Activated naive CD4-positive, alpha-beta T cell treated with anti-CD3 and anti-CD28 coated beads, Interleukin-2, amount 10 ng/mL, durations not matched to agents 7 days and 5 days (primary cell): ENCODE measurements at regions not wholly inside any gene's neighbourhood (a gene's known extent, or its start where the extent isn't known, plus 50 kb on each side); places are given as distances from the start of the nearest gene placed in this dataset.

Source experiments
- CTCF ChIA-PET: fragments of 350-600 bp; sonication (Branson Sonifier 250); formaldehyde crosslinking; loops from one replicate; lab custom pipeline; 2021; ENCODE audit warnings: antibody characterized with exemption; lab: Charles Lee
- DNase-seq: peaks from one replicate; pipeline ENCODE4 v3.0.0-alpha.2; 2020
- H3K27ac Mint-ChIP-seq: one replicate; pipeline ENCODE4 v1.8.0; 2021; ENCODE audit warnings: mild to moderate bottlenecking, moderate library complexity, mixed read lengths
- H3K27me3 Mint-ChIP-seq: one replicate; pipeline ENCODE4 v1.8.0; 2021; ENCODE audit warnings: mild to moderate bottlenecking, mixed read lengths
- H3K36me3 Mint-ChIP-seq: one replicate; pipeline ENCODE4 v1.8.0; 2021; ENCODE audit warnings: mixed read lengths
- H3K4me1 Mint-ChIP-seq: one replicate; pipeline ENCODE4 v1.8.0; 2021; ENCODE audit warnings: mixed read lengths
- H3K4me3 Mint-ChIP-seq: one replicate; pipeline ENCODE4 v1.8.0; 2021; ENCODE audit warnings: mild to moderate bottlenecking, moderate library complexity, mixed read lengths
- H3K9me3 Mint-ChIP-seq: one replicate; pipeline ENCODE4 v1.8.0; 2021; ENCODE audit warnings: mixed read lengths

DNA sequence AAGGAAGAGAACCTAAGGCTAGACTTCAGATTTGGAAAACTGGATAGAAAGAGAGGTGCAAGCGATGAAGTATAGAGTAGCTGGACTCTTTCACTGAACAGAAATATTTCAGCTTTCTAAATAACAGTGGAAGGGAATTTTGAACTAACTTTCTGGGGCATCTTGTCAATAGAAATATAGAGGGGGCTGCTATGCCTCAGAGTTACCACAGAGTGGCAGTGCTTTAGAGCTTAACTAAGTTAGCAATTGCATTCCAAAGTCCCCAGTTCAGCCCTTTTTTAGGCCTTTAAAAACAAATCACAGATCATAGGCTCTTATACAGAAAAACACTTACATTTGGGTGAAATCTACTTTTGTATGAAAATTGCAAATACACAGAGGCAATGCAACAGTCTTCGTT lies 154.2 kb upstream of the CDH8 start:
- no peak for DNase-seq
- H3K4me1 Mint-ChIP-seq = no peaks in the 10 kb centered on the region
- CTCF ChIA-PET = interaction anchor here (0.7 kb wide), 1 partner anchor 12 kb away, joined by 4 read pairs; no protein-coding TSS in a partner anchor
- peaks cover 6% of the 10 kb centered on the region for H3K9me3 Mint-ChIP-seq
- no peak overlapping the region for H3K4me3 Mint-ChIP-seq
- H3K27me3 Mint-ChIP-seq = no peaks in the 10 kb centered on the region
- no peak overlapping the region for H3K27ac Mint-ChIP-seq
- no peaks in the 10 kb centered on the region for H3K36me3 Mint-ChIP-seq

DNA sequence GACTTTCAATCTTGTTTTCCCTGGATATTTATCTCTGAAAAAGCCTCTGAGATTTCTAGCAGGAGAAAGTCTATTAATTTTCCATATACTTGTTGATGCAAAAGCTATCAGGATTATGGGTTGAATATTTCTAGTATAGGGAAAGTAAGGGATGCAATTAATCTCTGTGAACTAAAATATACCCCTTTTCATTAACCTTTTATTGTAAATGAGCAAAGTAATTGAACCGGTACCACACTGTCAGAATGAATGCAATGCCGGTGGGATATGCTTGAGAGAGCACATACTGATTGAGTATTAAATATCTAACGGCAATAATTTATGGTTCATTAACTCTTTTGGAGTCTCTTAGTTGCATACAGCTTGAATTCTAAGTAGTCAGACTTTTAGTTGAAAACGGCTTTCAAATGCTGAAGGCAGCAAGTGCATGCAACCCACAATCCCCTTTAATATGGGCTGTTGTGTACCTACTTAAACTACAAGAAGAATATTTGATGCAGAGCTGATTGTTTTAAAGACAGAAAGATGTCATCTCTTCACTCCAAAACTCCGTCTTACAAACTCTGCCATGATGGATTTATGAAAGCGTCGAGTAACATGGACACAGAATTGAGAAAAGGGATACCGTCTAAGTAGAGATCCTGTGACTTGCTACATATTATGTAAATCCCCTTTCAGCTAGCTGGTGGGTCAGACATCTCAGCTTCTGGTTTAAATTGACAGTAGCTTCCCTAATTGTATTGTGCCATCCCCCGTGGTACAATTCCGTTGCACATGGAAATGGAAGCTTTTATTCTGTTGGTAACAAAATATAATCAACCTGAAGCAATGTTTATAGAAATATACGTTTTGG lies 141.3 kb upstream of the CDH8 start:
- CTCF ChIA-PET = no interaction called here
- no peak overlapping the region for H3K4me3 Mint-ChIP-seq
- no peaks in the 10 kb centered on the region for H3K27me3 Mint-ChIP-seq
- H3K4me1 Mint-ChIP-seq = no peaks in the 10 kb centered on the region
- H3K9me3 Mint-ChIP-seq = peaks cover 7% of the 10 kb centered on the region
- H3K27ac Mint-ChIP-seq = no peak overlapping the region
- H3K36me3 Mint-ChIP-seq = no peaks in the 10 kb centered on the region
- DNase-seq = no peak

DNA sequence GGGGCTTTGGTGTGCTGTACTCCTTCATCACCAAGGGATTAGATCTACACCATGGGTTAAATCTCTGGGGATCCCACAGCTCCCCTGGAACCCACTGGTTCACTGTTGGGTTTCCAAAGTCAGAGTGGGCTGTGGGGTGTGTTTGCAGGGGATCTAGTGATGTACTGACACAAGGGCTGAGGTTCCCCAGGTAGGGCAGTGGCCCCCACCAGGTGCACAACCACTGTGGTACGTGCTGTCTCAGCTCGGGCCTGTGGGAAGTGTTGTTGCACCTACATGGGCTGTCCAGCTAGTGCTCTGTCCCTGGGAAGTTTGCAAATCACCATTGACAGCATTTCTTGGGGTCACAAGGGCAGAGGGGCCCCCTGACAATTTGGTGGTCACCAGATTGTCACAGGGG lies 134.4 kb upstream of the CDH8 start:
- Mint-ChIP-seq H3K4me1 (no peaks in the 10 kb centered on the region), H3K4me3 (no peak overlapping the region), H3K36me3 (no peaks in the 10 kb centered on the region), H3K9me3 (peaks cover 10% of the 10 kb centered on the region), H3K27ac (no peak overlapping the region), H3K27me3 (no peaks in the 10 kb centered on the region)
- CTCF ChIA-PET = no interaction called here
- no peak for DNase-seq

DNA sequence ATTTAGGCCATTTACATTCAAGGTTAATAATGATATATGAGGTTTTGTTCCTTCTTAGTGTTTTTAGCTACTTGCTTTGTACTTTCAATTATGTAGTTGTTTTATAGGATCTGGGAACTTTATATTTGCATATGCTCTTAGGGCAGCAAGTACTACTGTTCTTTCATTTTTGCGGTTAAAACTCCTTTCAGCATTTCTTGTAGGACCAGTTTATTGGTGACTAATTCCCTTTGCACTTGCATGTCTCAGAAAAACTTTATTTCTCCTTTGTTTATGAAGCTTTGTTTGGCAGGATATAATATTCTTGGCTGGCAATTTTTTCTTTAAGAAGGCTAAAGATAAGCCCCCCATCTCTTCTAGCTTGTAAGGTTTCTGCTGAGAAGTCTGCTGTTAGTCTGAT lies 131.3 kb upstream of the CDH8 start:
- no peaks in the 10 kb centered on the region for H3K36me3 Mint-ChIP-seq
- H3K9me3 Mint-ChIP-seq = peaks cover 14% of the 10 kb centered on the region
- CTCF ChIA-PET = no interaction called here
- no peaks in the 10 kb centered on the region for H3K4me1 Mint-ChIP-seq
- H3K4me3 Mint-ChIP-seq = no peak overlapping the region
- no peak for DNase-seq
- no peak overlapping the region for H3K27ac Mint-ChIP-seq
- H3K27me3 Mint-ChIP-seq = no peaks in the 10 kb centered on the region

DNA sequence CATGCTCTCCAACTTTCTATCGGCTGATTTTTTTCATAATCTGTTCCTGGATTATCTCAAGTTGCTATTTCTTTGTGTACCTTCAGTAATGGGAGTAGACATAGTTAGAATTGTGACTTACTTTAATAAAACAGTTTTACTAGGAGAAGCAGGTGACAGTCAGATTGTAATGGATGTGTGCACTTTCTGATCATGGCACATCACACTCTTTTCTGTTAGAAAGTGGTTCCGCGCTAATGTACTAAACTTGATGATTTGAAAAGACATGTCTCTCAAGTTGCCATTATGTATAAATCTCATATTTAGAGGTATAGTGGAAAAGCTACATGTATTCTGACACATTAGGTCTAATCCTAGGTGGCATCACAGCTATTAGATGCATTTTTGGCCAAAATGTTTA lies 121.3 kb upstream of the CDH8 start:
- Mint-ChIP-seq H3K9me3 (no peaks in the 10 kb centered on the region), H3K4me3 (no peak overlapping the region), H3K36me3 (no peaks in the 10 kb centered on the region), H3K4me1 (no peaks in the 10 kb centered on the region), H3K27ac (no peak overlapping the region), H3K27me3 (no peaks in the 10 kb centered on the region)
- CTCF ChIA-PET = no interaction called here
- DNase-seq = no peak

DNA sequence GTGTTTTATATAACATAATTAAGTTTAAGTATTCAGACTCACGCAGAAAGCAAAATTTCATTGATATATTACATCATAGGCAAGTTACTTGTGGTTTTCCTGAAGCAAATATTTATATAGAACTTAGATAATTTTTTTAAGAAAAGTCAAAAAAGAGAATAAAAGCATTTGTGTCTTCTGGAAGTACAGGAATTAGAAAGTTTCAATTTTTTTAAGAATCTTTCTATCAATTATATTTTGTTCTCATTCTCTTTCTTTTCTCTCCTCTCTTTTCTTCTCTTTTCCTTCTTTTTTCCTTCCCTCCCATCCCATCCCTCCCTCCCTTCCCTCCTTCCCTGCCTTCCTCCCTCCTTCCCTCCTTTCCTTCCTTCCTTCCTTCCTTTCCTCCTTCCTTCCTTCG lies 120.7 kb upstream of the CDH8 start:
- no peaks in the 10 kb centered on the region for H3K36me3 Mint-ChIP-seq
- DNase-seq = no peak
- H3K9me3 Mint-ChIP-seq = no peaks in the 10 kb centered on the region
- CTCF ChIA-PET = no interaction called here
- H3K27me3 Mint-ChIP-seq = no peaks in the 10 kb centered on the region
- H3K27ac Mint-ChIP-seq = no peak overlapping the region
- H3K4me1 Mint-ChIP-seq = no peaks in the 10 kb centered on the region
- H3K4me3 Mint-ChIP-seq = no peak overlapping the region

DNA sequence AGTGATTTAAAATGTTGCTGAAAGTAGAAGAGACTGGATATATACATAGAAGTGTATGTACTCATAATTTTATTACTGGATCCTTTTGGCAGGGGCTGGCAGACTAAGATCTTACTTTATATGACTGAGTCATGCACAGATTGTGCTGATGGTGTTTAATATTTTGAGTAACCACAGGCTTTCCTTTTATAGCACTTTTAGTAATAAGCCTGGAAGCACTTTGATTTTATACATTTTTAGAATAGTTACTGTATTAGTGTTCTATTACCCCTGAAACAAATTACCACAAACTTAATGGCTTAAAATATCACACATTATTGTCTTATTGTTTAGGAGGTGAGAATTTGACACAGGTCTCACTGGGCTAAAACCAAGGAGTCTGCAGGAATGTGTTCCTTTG lies 113.4 kb upstream of the CDH8 start:
- Mint-ChIP-seq H3K4me1 (no peaks in the 10 kb centered on the region), H3K4me3 (no peak overlapping the region), H3K9me3 (peaks cover 5% of the 10 kb centered on the region), H3K27ac (no peak overlapping the region), H3K36me3 (no peaks in the 10 kb centered on the region), H3K27me3 (no peaks in the 10 kb centered on the region)
- no peak for DNase-seq
- CTCF ChIA-PET = no interaction called here

DNA sequence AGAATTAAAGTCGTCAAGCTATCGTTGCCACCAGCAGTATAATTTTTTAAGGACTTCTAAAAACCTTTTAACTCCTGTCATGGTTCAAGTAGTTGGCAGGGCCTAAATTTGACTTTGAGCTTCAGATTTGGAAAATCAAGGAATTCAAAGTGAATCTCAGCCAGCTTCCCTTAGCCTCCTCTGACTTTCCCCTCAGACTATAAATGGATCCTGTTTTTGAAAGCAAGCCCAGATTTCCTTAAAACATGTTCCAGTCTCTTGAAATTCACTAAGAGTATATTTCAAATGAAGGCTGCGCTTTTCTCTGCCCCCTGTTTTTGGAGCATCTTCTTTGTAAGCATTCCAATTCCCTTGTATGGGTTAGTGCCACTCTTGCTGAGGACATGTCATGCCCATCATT lies 101.8 kb upstream of the CDH8 start:
- Mint-ChIP-seq H3K27me3 (no peaks in the 10 kb centered on the region), H3K9me3 (peaks cover 18% of the 10 kb centered on the region), H3K36me3 (no peaks in the 10 kb centered on the region), H3K4me3 (no peak overlapping the region), H3K27ac (no peak overlapping the region), H3K4me1 (no peaks in the 10 kb centered on the region)
- no peak for DNase-seq
- CTCF ChIA-PET = no interaction called here

DNA sequence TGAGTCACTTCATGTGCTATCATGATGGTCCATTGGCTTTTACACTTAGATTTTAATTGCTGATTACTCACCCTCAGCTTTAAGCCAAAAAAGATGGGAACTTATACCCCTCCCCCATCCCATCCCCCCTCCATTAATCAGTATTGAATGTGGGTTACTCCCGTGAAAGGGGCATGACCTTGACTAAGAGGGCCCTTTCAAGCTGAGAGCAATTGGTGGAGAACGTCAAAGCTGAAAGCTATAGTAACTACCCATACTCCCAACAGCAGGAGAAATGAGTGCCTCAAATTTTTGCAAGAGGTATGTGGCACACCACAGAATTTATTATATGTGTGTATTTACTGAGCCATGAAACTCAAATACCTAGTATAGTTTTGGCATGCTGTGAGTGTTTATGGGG lies 99.7 kb upstream of the CDH8 start:
- no peaks in the 10 kb centered on the region for H3K27me3 Mint-ChIP-seq
- peaks cover 24% of the 10 kb centered on the region for H3K9me3 Mint-ChIP-seq
- no peak overlapping the region for H3K27ac Mint-ChIP-seq
- no peaks in the 10 kb centered on the region for H3K36me3 Mint-ChIP-seq
- no peaks in the 10 kb centered on the region for H3K4me1 Mint-ChIP-seq
- no peak for DNase-seq
- CTCF ChIA-PET = no interaction called here
- no peak overlapping the region for H3K4me3 Mint-ChIP-seq

DNA sequence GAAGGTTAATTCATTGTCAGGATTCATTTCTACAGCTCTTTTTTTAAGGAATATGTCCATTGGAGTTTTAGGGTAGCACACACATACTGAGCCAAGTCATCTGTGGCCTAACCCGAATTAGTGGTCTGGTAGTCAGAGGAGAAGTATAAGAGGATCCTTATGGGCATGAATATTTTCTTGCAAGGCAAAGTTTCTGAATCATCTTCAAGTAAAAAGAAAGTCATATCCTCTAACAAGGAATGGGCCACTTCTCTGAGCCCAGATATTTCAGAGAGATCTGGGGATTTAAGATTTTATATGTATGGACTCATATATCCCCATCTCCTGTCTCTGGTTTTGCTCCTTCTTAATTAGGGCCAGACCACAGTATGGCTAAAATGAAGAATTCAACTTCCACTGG lies 99.2 kb upstream of the CDH8 start:
- Mint-ChIP-seq H3K27me3 (no peaks in the 10 kb centered on the region), H3K36me3 (no peaks in the 10 kb centered on the region), H3K9me3 (peaks cover 22% of the 10 kb centered on the region), H3K4me1 (no peaks in the 10 kb centered on the region), H3K4me3 (no peak overlapping the region), H3K27ac (no peak overlapping the region)
- DNase-seq = no peak
- CTCF ChIA-PET = interaction anchor here (0.5 kb wide), 1 partner anchor 583 kb away, joined by 3 read pairs; no protein-coding TSS in a partner anchor

DNA sequence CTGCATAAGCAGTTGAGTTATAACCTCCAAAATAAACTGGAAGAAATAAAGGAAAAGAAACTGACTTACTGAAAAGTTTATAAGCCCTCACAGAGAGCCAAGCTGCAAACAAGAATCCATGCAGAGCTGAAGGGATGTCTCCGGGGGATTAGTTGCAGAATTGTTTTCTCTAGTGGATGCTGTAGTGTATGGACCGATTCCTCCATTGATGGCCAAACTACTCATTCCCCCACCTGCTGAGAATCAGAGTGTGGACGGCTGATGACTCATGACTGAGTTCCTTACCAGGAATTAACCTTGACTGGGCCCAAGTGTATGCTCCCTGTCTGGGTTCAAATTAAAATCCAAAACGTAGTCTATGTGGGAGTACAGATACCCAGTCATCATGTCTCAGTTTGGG lies 93.9 kb upstream of the CDH8 start:
- H3K27ac Mint-ChIP-seq = no peak overlapping the region
- H3K9me3 Mint-ChIP-seq = peaks cover 14% of the 10 kb centered on the region
- H3K4me1 Mint-ChIP-seq = no peaks in the 10 kb centered on the region
- H3K4me3 Mint-ChIP-seq = no peak overlapping the region
- DNase-seq = no peak
- H3K27me3 Mint-ChIP-seq = no peaks in the 10 kb centered on the region
- no peaks in the 10 kb centered on the region for H3K36me3 Mint-ChIP-seq
- CTCF ChIA-PET = no interaction called here

DNA sequence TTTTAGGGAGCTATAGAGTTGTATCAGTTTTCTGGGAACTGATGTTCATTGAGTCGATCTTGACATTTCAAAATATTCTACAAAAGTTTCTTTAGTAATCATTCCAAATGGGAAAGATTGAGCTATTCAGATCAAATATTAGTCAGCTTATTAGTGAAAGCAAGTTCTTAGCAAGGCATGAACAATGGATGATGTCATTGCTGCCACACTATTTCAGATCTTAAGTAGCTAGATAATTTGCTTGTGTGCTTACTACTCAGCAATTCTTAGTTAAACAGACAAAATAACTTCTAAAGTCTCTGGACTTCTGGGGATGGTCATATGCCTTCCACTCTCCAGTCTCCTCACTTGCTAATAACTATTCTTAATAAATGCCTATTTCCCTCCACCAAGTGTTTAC lies 69.0 kb upstream of the CDH8 start:
- Mint-ChIP-seq H3K27me3 (no peaks in the 10 kb centered on the region), H3K4me1 (no peaks in the 10 kb centered on the region)
- CTCF ChIA-PET = no interaction called here

DNA sequence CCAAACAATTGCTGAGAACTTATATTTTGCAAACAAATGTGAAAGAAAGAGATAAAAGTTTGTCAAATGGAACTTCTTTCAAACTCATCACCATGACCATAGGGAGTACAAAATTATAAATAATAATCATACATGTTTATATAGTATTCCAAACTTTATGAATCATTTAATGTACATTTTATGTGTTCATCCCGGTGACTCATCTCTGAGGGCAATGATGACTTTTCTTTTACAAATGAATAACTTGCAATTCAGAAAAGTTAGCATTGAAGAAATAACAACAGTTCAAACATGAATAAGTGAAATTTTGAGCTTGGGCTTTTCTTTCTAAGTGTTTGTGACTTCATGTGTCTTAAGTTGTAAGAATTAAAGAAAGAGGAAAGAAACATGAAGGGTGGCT lies 66.3 kb upstream of the CDH8 start:
- no peak for DNase-seq
- CTCF ChIA-PET = no interaction called here
- H3K4me1 Mint-ChIP-seq = no peaks in the 10 kb centered on the region

More for the DNA sequence above, 69.0 kb upstream of the CDH8 start:
- H3K4me3 Mint-ChIP-seq = no peak overlapping the region
- no peak for DNase-seq
- no peaks in the 10 kb centered on the region for H3K36me3 Mint-ChIP-seq
- H3K9me3 Mint-ChIP-seq = peaks cover 3% of the 10 kb centered on the region
- H3K27ac Mint-ChIP-seq = no peak overlapping the region

DNA sequence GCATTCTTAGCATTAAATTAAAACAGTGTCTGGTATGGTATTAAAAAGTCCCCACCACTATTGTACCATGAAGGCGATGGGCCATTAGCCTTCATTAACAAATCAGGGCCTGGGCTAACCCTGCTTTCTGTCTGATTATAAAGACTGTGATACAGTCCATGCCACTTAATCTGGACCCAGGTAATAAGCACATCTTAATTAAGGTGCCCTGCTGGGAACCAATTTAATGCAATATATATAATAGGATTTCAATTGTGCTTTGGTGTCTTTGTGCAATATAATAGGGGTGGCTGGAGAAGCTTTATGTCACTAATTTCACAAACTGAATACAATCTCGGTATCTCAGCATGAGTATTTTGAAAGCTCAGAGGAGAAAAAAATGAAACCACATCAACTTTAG lies 64.4 kb upstream of the CDH8 start:
- CTCF ChIA-PET = interaction anchor here (1.5 kb wide), 1 partner anchor 32 kb away, joined by 3 read pairs; no protein-coding TSS in a partner anchor
- Mint-ChIP-seq H3K4me1 (no peaks in the 10 kb centered on the region), H3K27ac (no peak overlapping the region), H3K27me3 (no peaks in the 10 kb centered on the region), H3K4me3 (no peak overlapping the region), H3K36me3 (no peaks in the 10 kb centered on the region), H3K9me3 (peaks cover 8% of the 10 kb centered on the region)
- no peak for DNase-seq

More for the DNA sequence above, 66.3 kb upstream of the CDH8 start:
- peaks cover 6% of the 10 kb centered on the region for H3K9me3 Mint-ChIP-seq
- no peak overlapping the region for H3K4me3 Mint-ChIP-seq
- H3K27me3 Mint-ChIP-seq = no peaks in the 10 kb centered on the region
- no peak overlapping the region for H3K27ac Mint-ChIP-seq
- H3K36me3 Mint-ChIP-seq = no peaks in the 10 kb centered on the region

DNA sequence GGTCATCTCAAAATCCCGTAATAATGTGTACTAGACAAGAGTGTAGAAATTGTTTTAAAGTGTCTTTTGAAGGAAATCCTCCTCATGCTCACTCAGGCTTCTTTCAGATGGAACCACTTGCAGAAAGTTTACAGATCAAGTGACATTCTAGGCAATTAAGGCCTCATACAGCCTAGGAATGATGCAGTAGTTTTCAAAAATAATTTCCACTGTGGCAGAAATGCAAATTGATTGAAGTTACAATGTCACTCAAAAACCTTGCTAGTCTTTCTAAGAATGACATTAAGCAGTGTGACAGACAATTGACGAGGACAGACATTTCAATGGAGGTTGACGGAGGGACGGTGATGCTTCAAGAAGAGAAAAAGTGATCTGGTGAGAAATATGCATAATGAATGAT lies 53.5 kb upstream of the CDH8 start:
- H3K36me3 Mint-ChIP-seq = no peaks in the 10 kb centered on the region
- no peak overlapping the region for H3K4me3 Mint-ChIP-seq
- H3K4me1 Mint-ChIP-seq = no peaks in the 10 kb centered on the region
- no peak overlapping the region for H3K27ac Mint-ChIP-seq
- DNase-seq = no peak
- CTCF ChIA-PET = no interaction called here
- H3K27me3 Mint-ChIP-seq = no peaks in the 10 kb centered on the region
- peaks cover 5% of the 10 kb centered on the region for H3K9me3 Mint-ChIP-seq
